Sigmoid colon (tissue), 6 donors: ENCODE measurements at regions not wholly inside any gene's neighbourhood (a gene's known extent, or its start where the extent isn't known, plus 50 kb on each side); places are given as distances from the start of the nearest gene placed in this dataset.
"Not testable (repeated sequence)": the region's sequence is repeated elsewhere in the genome, so short reads cannot be mapped to it uniquely, and the experiment has no call there.

Experiments
- DNase-seq: peaks from one replicate; pipeline ENCODE4 v3.0.0-alpha.2; 2019
- H3K27ac ChIP-seq, 4 donors: fragments of 200-600 bp; sonication (generic); one replicate each; pipeline ENCODE4 v1.5.1; 2016 to 2019; ENCODE audit warnings: mild to moderate bottlenecking in 1 of 4
- H3K27me3 ChIP-seq, 3 donors: fragments of 200-600 bp; sonication (generic); one replicate each; pipeline ENCODE4 v1.5.1; 2019; ENCODE audit warnings: mild to moderate bottlenecking in 1 of 3
- H3K36me3 ChIP-seq, 4 donors: fragments of 200-600 bp; sonication (generic); one replicate each; pipeline ENCODE4 v1.5.1; 2016 to 2019
- H3K4me1 ChIP-seq, 4 donors: fragments of 200-600 bp; sonication (generic); one replicate each; pipeline ENCODE4 v1.5.1; 2017 to 2019
- H3K4me3 ChIP-seq, 4 donors: fragments of 200-600 bp; sonication (generic); one replicate each; pipeline ENCODE4 v1.5.1; 2017 to 2019; ENCODE audit warnings: mild to moderate bottlenecking in 2 of 4, moderate library complexity in 1 of 4
- H3K9me3 ChIP-seq, 4 donors: fragments of 200-600 bp in 3 of 4; sonication (generic) in 3 of 4; one replicate each; pipeline versions ENCODE4 v1.5.1 to v1.6.1; 2013 to 2019
- EP300 ChIP-seq, 4 donors: sonication (generic); formaldehyde crosslinking; IDR thresholded peaks; one replicate each; pipeline ENCODE4 v1.6.1; 2017; ENCODE audit warnings: antibody characterized with exemption in 4 of 4
- POLR2A ChIP-seq, 2 donors: fragments of 450-650 bp; IDR thresholded peaks; one replicate each; pipeline ENCODE4 v1.6.1; 2016; ENCODE audit warnings: antibody characterized with exemption in 2 of 2, mild to moderate bottlenecking in 2 of 2, moderate library complexity in 2 of 2
- POLR2AphosphoS5 ChIP-seq, 4 donors: sonication (generic); formaldehyde crosslinking; IDR thresholded peaks; one replicate each; pipeline ENCODE4 v1.6.1; 2017; ENCODE audit warnings: antibody characterized with exemption in 4 of 4
- WGBS, 2 donors: extraction: QIAGEN DNeasy Blood & Tissue Kit; methylation state at CpG; one replicate each; pipeline ENCODE4 v1.1.7; 2013; 5-methylcytosine and 5-hydroxymethylcytosine counted together
- intact Hi-C: fragments of 100-400 bp; cut with DNase I; formaldehyde crosslinking; loops from one replicate; pipeline ENCODE4 v1.15.1; 2023
- TF ChIP-seq, protein P1 (sequence below), 4 experiments: fragments of 450-650 bp in 3 of 4; fragments of 200-600 bp in 1 of 4; IDR thresholded peaks; one replicate each; pipeline ENCODE4 v1.5.1; 2016 to 2019; ENCODE audit warnings: antibody characterized with exemption in 4 of 4, mild to moderate bottlenecking in 3 of 4, moderate library complexity in 2 of 4
- donor health status: healthy with polysubstance abuse.
- donor health status: healthy.

GRCh38 chr9:68603371-68603770 is 62.7 kb upstream of the TMEM252 start:
- intact Hi-C loops, result loop anchor here (5.0 kb wide), 1 partner anchor 414 kb away; no protein-coding TSS in a partner anchor
- Histone ChIP-seq H3K27me3 (no peaks in the 10 kb centered on the region), H3K27ac (no peak overlapping the region), H3K36me3 (no peaks in the 10 kb centered on the region), H3K4me1 (no peaks in the 10 kb centered on the region), H3K9me3 (no peaks in the 10 kb centered on the region), H3K4me3 (no peak overlapping the region)
- TF ChIP-seq POLR2A (IDR thresholded peaks at IDR 0.05), result no peak
- TF ChIP-seq POLR2AphosphoS5 (IDR thresholded peaks at IDR 0.05), result no peak
- TF ChIP-seq EP300 (IDR thresholded peaks at IDR 0.05), result no peak
- TF ChIP-seq, protein P1, sequence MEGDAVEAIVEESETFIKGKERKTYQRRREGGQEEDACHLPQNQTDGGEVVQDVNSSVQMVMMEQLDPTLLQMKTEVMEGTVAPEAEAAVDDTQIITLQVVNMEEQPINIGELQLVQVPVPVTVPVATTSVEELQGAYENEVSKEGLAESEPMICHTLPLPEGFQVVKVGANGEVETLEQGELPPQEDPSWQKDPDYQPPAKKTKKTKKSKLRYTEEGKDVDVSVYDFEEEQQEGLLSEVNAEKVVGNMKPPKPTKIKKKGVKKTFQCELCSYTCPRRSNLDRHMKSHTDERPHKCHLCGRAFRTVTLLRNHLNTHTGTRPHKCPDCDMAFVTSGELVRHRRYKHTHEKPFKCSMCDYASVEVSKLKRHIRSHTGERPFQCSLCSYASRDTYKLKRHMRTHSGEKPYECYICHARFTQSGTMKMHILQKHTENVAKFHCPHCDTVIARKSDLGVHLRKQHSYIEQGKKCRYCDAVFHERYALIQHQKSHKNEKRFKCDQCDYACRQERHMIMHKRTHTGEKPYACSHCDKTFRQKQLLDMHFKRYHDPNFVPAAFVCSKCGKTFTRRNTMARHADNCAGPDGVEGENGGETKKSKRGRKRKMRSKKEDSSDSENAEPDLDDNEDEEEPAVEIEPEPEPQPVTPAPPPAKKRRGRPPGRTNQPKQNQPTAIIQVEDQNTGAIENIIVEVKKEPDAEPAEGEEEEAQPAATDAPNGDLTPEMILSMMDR (IDR thresholded peaks at IDR 0.05), result no peak
- DNase-seq, result no peak
- 92 to 93% methylated on average over 2 of the region's 2 CpGs for WGBS, 2 donors

- H3K9me3 ChIP-seq, result no peaks in the 10 kb centered on the region
- no peaks in the 10 kb centered on the region for H3K27me3 ChIP-seq
- H3K4me1 ChIP-seq, result no peaks in the 10 kb centered on the region
- WGBS, 2 donors, result 88 to 92% methylated on average over 17 of the region's 17 CpGs
- intact Hi-C loops, result no loop called here
- no peaks in the 10 kb centered on the region for H3K36me3 ChIP-seq
- no peak overlapping the region for H3K4me3 ChIP-seq
- H3K27ac ChIP-seq, result no peak overlapping the region
- no peak for DNase-seq
- TF ChIP-seq POLR2AphosphoS5 (IDR thresholded peaks at IDR 0.05) (no peak), POLR2A (IDR thresholded peaks at IDR 0.05) (no peak), EP300 (IDR thresholded peaks at IDR 0.05) (no peak)
- TF ChIP-seq, protein P1 (IDR thresholded peaks at IDR 0.05), result no peak
Measured at GRCh38 chr9:68608763-68609162, 68.1 kb upstream of the TMEM252 start.

- no peak overlapping the region for H3K4me3 ChIP-seq
Measured at GRCh38 chr9:68609901-68610415, 69.3 kb upstream of the TMEM252 start.

DNA sequence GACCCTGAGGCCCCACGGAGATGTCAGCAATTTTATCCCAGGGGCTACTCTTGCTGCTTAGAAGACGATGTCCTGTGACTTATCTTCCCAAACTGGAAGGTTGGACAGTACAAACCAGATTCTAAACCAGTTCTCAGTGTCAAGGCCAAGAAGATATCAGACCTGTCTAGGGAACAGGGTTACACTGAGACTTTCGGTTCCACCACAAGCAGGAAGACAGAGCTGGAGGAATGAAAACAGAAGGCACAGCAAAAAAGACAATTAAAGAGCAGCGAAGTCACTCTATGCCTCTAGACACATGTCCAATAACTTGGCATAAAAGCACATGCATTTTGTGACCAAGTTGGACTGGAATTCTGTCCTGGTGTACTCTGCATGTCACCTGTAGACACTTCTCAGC is 73.4 kb upstream of the TMEM252 start:
- no peaks in the 10 kb centered on the region for H3K27me3 ChIP-seq
- H3K36me3 ChIP-seq, result no peaks in the 10 kb centered on the region
- intact Hi-C loops, result no loop called here
- peaks cover 0 to 6% (median 0%) of the 10 kb centered on the region in 4 donors for H3K9me3 ChIP-seq
- TF ChIP-seq, protein P1 (IDR thresholded peaks at IDR 0.05), result no peak
- TF ChIP-seq POLR2AphosphoS5 (IDR thresholded peaks at IDR 0.05) (no peak), EP300 (IDR thresholded peaks at IDR 0.05) (no peak), POLR2A (IDR thresholded peaks at IDR 0.05) (no peak)
- DNase-seq, result no peak
- WGBS, 2 donors, result 92 to 93% methylated on average over 4 of the region's 4 CpGs
- H3K4me3 ChIP-seq, result no peak overlapping the region
- no peak overlapping the region for H3K27ac ChIP-seq
- no peaks in the 10 kb centered on the region for H3K4me1 ChIP-seq

More at GRCh38 chr9:68609901-68610415, 69.3 kb upstream of the TMEM252 start:
- Histone ChIP-seq H3K9me3 (peaks cover 0 to 3% (median 0%) of the 10 kb centered on the region in 4 donors), H3K27ac (no peak overlapping the region), H3K4me1 (no peaks in the 10 kb centered on the region), H3K36me3 (no peaks in the 10 kb centered on the region), H3K27me3 (no peaks in the 10 kb centered on the region)
- no peak for DNase-seq
- WGBS, 2 donors, result 22 to 69% methylated on average over 7 of the region's 7 CpGs
- intact Hi-C loops, result no loop called here
- TF ChIP-seq POLR2A (IDR thresholded peaks at IDR 0.05), result no peak
- TF ChIP-seq, protein P1 (IDR thresholded peaks at IDR 0.05), result no peak
- no peak for TF ChIP-seq POLR2AphosphoS5 (IDR thresholded peaks at IDR 0.05)
- TF ChIP-seq EP300 (IDR thresholded peaks at IDR 0.05), result no peak

DNA sequence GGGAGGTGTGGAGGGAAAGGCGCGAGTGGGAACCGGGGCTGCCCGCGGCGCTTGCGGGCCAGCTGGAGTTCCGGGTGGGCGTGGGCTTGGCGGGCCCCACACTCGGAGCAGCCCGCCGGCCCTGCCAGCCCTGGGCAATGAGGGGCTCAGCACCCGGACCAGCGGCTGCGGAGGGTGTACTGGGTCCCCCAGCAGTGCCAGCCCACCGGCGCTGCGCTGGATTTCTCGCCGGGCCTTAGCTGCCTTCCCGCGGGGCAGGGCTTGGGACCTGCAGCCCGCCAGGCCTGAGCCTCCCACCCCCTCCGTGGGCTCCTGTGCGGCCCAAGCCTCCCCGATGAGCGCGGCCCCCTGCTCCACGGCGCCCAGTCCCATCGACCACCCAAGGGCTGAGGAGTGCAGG is 76.3 kb upstream of the TMEM252 start:
- intact Hi-C loops, H3K4me3 ChIP-seq, H3K27me3 ChIP-seq, H3K9me3 ChIP-seq, DNase-seq, H3K27ac ChIP-seq, H3K36me3 ChIP-seq, H3K4me1 ChIP-seq: not testable (repeated sequence)
- 91 to 97% methylated on average over 32 of the region's 32 CpGs for WGBS, 2 donors
